GM08714 (cell line): ENCODE measurements at regions not wholly inside any gene's neighbourhood (a gene's known extent, or its start where the extent isn't known, plus 50 kb on each side); places are given as distances from the start of the nearest gene placed in this dataset.

Source experiments
- H3K4me3 ChIP-seq: fragments of 200-500 bp; sonication (Bioruptor generic); 2 replicates; pipeline ENCODE4 v1.5.1; 2014; ENCODE audit warnings: mild to moderate bottlenecking, low read length, inconsistent platforms
- ZNF274 ChIP-seq: IDR thresholded peaks from 2 replicates; pipeline ENCODE4 v1.6.1; 2012; ENCODE audit warnings: mild to moderate bottlenecking, low read depth, low read length

DNA sequence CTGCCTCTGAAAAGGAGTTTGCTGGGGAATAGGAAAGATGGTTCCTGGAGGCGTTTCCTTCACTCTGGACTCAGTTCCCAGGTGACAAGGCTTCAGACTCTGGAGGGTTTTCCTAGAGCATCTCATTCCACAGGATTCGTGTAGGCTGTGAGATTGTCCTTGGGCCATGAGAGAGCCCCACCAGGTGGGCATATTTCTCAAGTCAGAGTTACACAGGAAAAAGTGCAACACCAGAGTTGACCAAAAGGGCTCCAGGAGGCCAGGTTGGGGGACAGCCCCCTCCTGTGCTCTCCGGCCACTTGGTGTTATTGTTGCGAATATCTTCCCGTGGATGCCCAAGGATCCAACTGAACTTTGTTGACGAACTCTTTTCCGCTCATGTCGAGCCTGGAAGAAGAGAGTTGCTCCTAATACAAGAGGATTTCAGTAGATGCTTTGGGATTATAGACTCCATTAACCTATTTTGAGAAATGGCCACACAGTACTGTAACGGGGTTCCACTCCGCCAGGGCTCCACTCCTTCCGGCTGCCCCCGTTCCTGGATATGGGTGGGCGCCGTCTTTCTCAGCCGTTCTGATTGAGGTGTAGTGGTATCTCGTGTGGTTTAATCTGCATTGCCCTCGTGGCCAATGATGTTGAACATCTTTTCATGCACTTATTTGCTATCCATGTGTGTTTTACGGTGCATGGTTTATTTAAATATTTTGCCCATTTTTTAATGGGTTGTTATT is 580.3 kb downstream of the BRD1 start:
- TF ChIP-seq ZNF274, result no peak

DNA sequence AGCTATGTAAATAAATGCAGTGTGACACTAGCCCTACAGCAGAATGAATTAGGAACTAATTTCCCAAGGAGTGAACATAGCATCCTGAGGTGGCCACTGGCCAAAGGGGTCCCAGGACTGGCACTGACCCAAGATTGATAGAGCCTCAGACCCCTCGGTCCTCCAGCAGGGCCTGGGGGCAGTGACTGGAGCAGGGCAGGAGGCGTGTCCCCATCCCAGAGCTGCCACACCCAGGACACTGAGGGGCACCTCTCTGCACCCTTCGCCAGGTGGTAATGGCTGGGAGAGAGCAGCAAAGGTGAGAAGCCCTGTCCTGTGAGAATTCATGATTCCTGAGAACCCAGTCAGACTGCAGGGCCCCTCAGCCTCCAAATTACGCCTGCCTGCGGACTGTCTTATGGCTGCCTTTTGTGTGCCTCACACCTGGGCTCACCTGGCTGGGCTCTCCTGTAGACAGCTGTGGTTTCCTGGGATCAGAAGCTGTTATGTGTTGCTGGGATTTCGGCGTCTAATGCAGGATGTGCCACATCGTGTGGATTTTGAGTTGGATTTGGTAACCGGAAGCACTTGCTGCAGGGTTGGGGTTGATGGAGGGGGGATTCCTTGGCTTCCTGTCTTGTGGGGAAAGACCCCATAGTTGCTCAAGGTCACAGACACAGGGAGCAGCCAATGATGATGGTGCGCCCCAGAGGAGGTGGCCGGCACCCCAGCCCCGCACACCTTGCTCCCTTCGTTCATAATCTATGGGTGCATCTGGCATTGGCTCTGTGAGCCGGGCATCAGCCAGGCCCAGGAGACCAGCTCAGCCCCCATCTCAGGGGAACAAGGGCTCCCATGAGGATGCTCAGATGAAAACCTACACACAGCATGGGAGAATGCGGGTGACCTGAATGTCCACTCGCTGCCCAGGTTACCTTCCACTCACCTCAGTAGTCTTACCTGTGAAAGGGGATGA is 582.9 kb downstream of the BRD1 start:
- no peak overlapping the region for H3K4me3 ChIP-seq
- no peak for TF ChIP-seq ZNF274

More for the DNA sequence above, 580.3 kb downstream of the BRD1 start:
- no peak overlapping the region for H3K4me3 ChIP-seq

DNA sequence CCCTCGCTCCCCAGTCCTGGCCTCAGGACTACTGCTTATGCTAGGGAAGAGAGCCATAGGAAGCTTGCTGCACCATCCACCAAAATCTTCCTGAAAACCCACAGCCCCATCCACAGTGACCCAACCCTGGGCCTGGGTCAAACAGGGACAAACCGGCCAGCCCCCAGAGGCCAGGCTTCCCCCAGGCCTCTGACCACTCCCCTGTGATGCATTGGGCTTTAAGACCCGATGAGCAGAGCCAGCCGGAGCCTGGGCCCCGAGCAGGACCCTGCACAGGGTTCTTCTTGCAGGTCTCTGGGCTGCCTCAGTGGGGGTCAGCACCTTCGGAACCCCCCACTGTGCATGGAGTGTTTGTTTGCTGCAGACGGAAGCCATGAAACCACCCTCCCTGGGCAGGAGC is 583.7 kb downstream of the BRD1 start:
- TF ChIP-seq ZNF274, result no peak
- no peak overlapping the region for H3K4me3 ChIP-seq

DNA sequence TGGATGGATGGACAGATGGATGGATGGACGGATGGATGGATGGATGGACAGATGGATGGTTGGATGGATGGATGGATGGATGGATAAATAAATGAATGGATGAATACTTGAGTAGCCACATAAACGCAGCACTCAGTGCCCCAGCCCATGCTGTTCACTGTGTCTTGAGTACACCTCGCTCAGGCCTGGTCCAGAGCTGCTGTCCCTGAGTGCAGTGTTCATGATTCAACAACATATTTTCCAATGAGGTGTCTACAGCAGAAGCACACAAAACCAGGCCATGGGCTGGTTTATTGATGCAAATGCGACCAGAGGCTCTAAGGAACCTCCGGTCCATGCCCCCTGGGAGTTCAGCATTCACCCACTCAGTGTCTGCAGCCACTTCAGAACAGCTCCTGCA is 584.3 kb downstream of the BRD1 start:
- no peak for TF ChIP-seq ZNF274
- H3K4me3 ChIP-seq, result no peak overlapping the region

DNA sequence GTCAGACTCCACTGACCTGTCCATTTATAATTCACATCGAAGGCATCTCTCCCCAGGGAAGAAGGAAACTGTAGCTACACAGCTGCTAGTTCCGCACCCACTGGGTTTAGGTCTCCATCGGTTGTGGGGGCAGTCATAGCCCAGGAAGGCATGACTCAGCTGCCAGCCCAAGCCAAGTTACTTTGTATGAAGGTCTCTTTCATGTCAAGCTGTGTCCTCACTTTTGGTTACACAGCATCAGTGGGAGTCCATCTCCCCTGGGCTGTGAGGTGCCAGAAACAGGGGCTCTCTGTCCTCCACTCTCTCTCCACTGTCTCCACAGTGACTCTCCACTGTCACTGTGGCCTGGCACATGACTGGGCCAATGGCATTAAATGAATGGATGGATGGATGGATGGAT is 585.2 kb downstream of the BRD1 start:
- no peak overlapping the region for H3K4me3 ChIP-seq
- TF ChIP-seq ZNF274, result no peak

DNA sequence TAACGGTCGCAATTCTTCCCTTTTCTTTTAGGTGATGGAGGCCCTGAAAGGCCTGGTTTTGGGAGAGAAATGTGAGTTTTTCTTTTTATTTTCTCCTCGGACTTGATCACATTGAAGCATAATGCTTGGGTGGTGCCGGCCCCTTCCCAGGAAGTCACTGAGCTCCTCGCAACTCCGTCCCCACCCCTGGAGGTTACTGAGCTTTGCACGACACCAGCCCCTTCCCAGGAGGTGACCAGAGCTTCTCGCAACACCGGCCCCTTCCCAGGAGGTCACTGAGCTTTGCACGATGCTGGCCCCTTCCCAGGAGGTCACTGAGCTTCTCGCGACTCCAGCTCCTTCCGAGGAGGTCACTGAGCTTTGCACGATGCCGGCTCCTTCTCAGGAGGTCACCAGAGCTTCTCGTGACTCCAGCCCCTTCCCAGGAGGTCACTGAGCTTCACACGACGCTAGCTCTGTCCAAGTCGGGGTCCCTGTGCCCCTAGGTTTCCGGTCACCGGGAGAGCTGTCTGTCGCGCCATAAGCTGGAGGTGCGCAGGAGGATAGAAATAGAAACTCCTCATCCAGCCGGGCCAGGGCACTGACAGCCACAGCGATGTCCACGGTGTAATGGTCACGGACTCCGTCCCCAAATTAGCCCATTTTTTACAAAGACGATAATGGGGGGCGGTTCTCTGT is 586.4 kb downstream of the BRD1 start:
- TF ChIP-seq ZNF274, result no peak

DNA sequence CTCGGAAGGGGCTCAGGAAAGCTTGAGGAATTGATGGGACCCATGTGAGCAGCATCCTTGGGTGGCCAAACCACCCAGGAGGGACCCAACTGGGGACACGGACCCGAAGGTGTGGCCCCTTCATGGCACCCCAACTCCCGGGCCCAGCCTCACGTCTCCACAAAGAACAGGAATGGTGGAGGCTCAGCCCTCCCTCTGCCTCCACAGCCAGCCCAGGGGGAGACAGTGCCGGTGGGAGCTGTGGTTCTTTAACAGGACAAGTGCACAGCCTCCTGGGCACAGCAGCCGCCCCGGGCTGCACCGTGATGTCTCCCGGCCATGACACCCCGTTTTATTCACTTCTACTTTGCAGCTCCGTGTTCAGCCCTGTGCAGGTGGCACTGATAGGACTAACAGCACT is 587.2 kb downstream of the BRD1 start:
- H3K4me3 ChIP-seq, result no peak overlapping the region
- no peak for TF ChIP-seq ZNF274

More for the DNA sequence above, 586.4 kb downstream of the BRD1 start:
- no peak overlapping the region for H3K4me3 ChIP-seq

DNA sequence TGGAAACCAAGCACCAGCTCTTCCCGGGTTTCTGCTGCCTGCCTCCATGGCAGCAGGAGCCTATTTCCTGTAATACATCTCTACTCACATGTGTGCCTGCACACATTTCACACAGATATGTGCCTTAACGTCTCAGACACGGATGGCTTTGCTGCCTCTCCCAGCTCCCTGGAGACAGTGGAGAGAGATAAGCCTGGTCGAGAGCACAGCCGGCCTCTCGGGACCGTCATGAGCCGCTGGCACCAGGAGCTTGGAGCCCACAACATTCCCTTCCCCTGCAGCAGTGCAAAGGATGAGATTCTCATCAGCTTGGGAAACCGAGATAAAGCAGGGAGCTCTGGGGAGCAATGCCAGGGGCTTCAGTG is 587.7 kb downstream of the BRD1 start:
- H3K4me3 ChIP-seq, result no peak overlapping the region
- no peak for TF ChIP-seq ZNF274

DNA sequence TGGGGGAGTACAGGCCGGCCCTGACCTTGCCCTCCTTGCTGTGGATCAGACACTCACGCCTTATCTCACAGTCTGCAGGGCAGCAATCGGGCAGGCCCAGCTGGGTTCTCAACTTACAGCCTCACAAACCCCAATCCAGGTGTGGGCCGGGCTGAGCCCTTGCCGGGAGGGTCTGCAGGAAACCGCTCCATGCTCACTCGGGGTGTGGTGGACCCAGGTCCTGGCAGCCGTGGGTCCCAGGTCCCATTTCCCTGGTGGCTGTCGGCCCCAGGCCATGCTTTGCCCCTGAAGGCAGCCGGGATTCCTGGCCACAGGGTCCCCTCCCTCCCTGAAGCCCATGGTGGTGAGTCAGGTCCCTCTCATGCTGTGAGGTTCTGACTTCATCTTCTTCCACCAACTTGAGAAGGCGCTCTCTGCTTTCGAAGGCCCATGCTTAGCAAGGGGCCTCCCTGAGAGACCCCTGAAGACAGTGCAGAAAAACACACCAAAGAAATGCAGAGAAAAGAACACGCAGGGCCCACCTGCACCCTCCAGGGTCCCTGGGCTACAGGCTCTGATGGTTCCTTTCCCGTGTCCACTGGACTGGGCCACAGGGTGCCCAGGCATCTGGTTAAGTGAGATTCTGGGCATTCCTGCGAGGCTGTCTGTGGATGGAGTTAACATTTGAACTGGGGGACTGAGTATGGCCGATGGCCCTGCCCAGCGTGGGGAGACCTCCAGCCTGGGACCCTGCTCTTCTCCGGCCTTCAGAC is 588.2 kb downstream of the BRD1 start:
- no peak for TF ChIP-seq ZNF274
- no peak overlapping the region for H3K4me3 ChIP-seq

DNA sequence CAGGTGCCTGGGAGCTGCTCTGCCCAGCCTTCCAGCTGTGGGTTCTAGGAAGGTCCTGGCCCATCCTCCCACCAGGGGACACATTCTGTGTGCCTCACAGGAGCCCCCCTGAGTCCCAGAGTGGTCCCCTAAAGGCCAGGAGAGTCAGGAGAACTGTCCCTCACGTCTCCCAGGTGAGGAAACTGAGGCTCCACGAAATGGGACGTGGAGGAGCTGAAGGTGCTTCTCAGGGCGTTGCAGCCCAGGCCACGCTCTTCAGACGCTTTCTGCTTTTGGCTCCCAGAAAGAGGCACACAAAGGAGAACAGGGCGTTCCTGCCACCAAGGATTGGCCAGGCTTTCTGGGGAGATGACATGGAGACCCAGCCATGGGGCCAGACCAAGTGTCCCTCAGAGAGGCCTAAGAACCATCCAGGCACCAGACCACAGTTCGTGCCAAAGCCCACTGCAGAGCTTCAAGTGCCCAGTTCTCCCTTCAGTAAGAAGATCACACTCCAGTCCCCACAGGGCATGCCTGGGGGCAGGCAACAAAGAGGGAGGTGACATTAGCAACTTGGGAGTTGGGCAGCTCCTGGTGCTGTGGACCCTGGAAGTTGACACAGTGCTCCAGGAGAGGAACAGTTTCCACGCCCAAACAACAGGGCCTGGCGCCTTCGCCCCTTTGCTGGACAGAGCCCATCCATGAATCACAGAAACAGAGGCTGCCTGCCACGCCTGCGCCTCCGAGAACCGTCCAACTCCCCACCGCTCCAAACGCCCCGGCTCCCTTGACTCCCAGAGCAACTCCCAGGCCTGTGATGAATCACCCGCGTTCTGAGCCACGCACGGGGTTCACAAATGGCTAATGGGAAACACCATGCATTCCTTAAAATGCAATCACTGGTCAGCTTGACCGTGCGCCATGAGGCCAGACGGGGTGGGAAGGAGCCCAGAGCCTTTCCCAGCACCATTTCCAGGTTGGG is 589.2 kb downstream of the BRD1 start:
- H3K4me3 ChIP-seq, result no peak overlapping the region

DNA sequence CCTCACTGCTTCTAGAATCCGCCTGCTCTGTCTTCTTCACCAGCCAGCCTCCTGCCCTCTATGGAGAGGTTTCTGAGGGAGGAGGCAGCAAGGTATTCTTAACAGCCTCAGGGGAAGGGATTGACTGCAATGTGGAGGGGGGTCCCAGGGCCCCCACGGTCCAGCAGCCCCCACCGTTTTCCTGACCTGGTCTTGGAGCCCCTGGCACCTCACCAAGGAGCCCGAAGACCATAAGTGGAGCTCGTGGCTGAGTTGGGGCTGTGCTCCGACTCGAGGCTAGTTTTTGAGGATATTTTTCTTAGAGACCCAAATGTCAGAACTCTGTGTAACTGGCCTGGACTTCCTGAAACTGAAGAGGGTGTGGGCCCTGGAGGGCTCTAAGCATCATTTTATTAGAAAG is 590.0 kb downstream of the BRD1 start:
- H3K4me3 ChIP-seq, result no peak overlapping the region
- no peak for TF ChIP-seq ZNF274

More for the DNA sequence above, 589.2 kb downstream of the BRD1 start:
- no peak for TF ChIP-seq ZNF274

DNA sequence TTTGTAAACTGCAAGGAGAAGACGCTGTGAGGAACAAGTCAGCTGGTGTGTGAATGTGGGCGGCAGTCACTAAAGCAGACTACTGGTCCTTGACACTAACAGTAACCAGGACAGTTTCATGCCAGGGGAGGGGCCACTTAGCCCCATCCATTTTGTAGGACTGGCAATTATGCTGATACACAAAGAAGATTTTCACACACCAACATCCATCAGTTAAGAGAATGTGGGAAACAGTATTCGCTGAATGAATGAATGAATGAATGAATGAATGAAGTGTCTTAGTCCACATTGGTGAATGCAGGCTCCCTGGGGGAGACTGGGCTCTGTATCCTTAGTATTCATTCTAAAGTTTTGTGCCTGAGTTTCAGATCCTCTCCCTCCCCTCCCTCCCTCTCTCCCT is 590.4 kb downstream of the BRD1 start:
- no peak overlapping the region for H3K4me3 ChIP-seq
- no peak for TF ChIP-seq ZNF274
